Peyer's patch (tissue), 4 donors: ENCODE measurements at regions not wholly inside any gene's neighbourhood (a gene's known extent, or its start where the extent isn't known, plus 50 kb on each side); places are given as distances from the start of the nearest gene placed in this dataset.

Experiments
- POLR2A ChIP-seq, 2 donors: fragments of 450-650 bp; IDR thresholded peaks; one replicate each; pipeline ENCODE4 v1.5.1; 2017; ENCODE audit warnings: antibody characterized with exemption in 2 of 2, mild to moderate bottlenecking in 2 of 2, moderate library complexity in 2 of 2
- TF ChIP-seq, protein P1 (sequence below), 6 experiments: fragments of 450-650 bp in 4 of 6; fragments of 200-600 bp in 2 of 6; sonication (generic) in 1 of 6; IDR thresholded peaks; one replicate each; pipeline ENCODE4 v1.5.1; 2017 to 2019; ENCODE audit warnings: antibody characterized with exemption in 6 of 6, mild to moderate bottlenecking in 3 of 6, moderate library complexity in 1 of 6

DNA sequence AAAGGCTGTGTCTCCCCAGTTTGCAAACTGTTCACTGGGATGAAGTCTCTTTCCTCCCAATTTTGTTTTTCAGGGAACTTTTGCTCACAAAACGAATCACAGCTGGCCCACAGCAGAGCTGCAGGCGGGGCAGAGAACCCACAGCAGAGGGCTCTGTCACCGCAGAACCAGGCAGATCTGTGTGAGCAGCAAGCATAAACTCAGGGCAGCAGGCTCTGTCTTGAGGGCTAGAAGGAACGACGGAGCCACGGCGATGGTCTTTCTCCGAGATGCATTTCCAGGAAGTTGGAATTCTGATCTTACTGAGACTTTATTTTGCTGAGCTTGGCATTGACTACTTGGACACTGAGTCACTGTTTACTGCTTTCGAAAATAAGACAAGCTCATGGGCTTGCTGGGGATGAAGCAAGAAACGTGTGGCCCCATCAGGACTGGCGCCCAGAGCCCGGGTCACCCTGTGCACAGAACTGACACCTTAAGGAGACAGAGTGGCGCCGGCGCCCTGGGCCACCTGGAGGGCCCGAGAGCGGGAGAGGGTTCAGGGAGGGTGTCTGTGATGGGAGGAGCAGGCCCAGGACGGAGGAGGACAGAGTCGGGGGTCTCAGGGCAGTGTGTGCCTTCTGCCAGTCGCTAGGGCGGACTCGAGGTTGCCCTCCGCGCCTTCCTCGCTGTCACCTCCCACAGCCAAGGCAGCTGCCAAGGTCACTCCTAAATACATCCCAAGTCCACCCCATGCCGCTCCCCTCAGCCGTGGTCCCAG lies 106.3 kb upstream of the NXT1 start:
- TF ChIP-seq, protein P1, sequence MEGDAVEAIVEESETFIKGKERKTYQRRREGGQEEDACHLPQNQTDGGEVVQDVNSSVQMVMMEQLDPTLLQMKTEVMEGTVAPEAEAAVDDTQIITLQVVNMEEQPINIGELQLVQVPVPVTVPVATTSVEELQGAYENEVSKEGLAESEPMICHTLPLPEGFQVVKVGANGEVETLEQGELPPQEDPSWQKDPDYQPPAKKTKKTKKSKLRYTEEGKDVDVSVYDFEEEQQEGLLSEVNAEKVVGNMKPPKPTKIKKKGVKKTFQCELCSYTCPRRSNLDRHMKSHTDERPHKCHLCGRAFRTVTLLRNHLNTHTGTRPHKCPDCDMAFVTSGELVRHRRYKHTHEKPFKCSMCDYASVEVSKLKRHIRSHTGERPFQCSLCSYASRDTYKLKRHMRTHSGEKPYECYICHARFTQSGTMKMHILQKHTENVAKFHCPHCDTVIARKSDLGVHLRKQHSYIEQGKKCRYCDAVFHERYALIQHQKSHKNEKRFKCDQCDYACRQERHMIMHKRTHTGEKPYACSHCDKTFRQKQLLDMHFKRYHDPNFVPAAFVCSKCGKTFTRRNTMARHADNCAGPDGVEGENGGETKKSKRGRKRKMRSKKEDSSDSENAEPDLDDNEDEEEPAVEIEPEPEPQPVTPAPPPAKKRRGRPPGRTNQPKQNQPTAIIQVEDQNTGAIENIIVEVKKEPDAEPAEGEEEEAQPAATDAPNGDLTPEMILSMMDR (IDR thresholded peaks at IDR 0.05) = no peak
- no peak for TF ChIP-seq POLR2A (IDR thresholded peaks at IDR 0.05)
